MM.1S (cell line): ENCODE measurements at regions not wholly inside any gene's neighbourhood (a gene's known extent, or its start where the extent isn't known, plus 50 kb on each side); places are given as distances from the start of the nearest gene placed in this dataset.

ENCODE experiments used
- DNase-seq: peaks from one replicate; pipeline ENCODE4 v3.0.0-alpha.2; 2015
- H2AFZ ChIP-seq: fragments of 300-600 bp; sonication (generic); 2 replicates; pipeline ENCODE4 v1.6.0; 2016; ENCODE audit warnings: antibody characterized with exemption, low read length
- H3F3A ChIP-seq: fragments of 300-600 bp; sonication (generic); 2 replicates; pipeline ENCODE4 v1.6.1; 2016; ENCODE audit warnings: mild to moderate bottlenecking, antibody characterized with exemption, low read length, moderate library complexity, mixed read lengths; ENCODE audit not compliant: insufficient read depth
- H3K27ac ChIP-seq: fragments of 300-600 bp; sonication (generic); 2 replicates; pipeline ENCODE4 v1.5.1; 2016; ENCODE audit warnings: mild to moderate bottlenecking, low read length
- H3K27me3 ChIP-seq: fragments of 300-600 bp; sonication (generic); replicated peaks from 2 replicates; pipeline ENCODE4 v1.6.0; 2016; ENCODE audit warnings: low read length; ENCODE audit not compliant: insufficient read depth
- H3K36me3 ChIP-seq: fragments of 300-600 bp; sonication (generic); replicated peaks from 2 replicates; pipeline ENCODE4 v1.6.1; 2016; ENCODE audit warnings: mild to moderate bottlenecking, low read length, mixed read lengths; ENCODE audit not compliant: insufficient read depth
- H3K4me1 ChIP-seq: fragments of 300-600 bp; sonication (generic); 2 replicates; pipeline ENCODE4 v1.6.1; 2016; ENCODE audit warnings: low read length, mixed read lengths
- H3K4me2 ChIP-seq: fragments of 300-600 bp; sonication (generic); 2 replicates; pipeline ENCODE4 v1.6.0; 2016; ENCODE audit warnings: low read depth, low read length
- H3K4me3 ChIP-seq: fragments of 300-600 bp; sonication (generic); 2 replicates; pipeline ENCODE4 v1.5.1; 2016; ENCODE audit warnings: low read length, mixed read lengths
- H3K79me2 ChIP-seq: fragments of 300-600 bp; sonication (generic); 2 replicates; pipeline ENCODE4 v1.6.1; 2016; ENCODE audit warnings: mixed run types, low read length, mixed read lengths
- H3K9ac ChIP-seq: fragments of 300-600 bp; sonication (generic); 2 replicates; pipeline ENCODE4 v1.6.1; 2016; ENCODE audit warnings: low read length, mixed read lengths
- H3K9me2 ChIP-seq: fragments of 300-600 bp; sonication (generic); replicated peaks from 2 replicates; pipeline ENCODE4 v1.6.1; 2016; ENCODE audit warnings: mild to moderate bottlenecking, low read length, mixed read lengths; ENCODE audit not compliant: insufficient read depth
- H3K9me3 ChIP-seq: fragments of 300-600 bp; sonication (generic); replicated peaks from 2 replicates; pipeline ENCODE4 v1.6.1; 2016; ENCODE audit warnings: mild to moderate bottlenecking, low read length, mixed read lengths; ENCODE audit not compliant: insufficient read depth
- H4K20me1 ChIP-seq: fragments of 300-600 bp; sonication (generic); 2 replicates; pipeline ENCODE4 v1.6.1; 2016; ENCODE audit warnings: mild to moderate bottlenecking, low read length, moderate library complexity, mixed read lengths; ENCODE audit not compliant: insufficient read depth
- CTCF ChIP-seq: fragments of 300-600 bp; sonication (generic); IDR thresholded peaks from 2 replicates; pipeline ENCODE4 v1.5.1; 2016; ENCODE audit warnings: antibody characterized with exemption, low read length, mixed read lengths
- EZH2 ChIP-seq: fragments of 300-600 bp; sonication (generic); optimal IDR thresholded peaks from 2 replicates; pipeline ENCODE3; 2017; ENCODE audit warnings: low read depth, mild to moderate bottlenecking, antibody characterized with exemption, low read length, mixed read lengths
- EZH2phosphoT487 ChIP-seq: fragments of 300-600 bp; sonication (generic); IDR thresholded peaks from 2 replicates; pipeline ENCODE4 v1.6.1; 2018; ENCODE audit warnings: antibody characterized with exemption, low read length

GRCh38 chr17:79286440-79286839 is 211.8 kb downstream of the ENGASE start:
- Histone ChIP-seq H3K36me3 (no peaks in the 10 kb centered on the region), H3K9me2 (no peaks in the 10 kb centered on the region), H3K27me3 (peaks cover 98% of the 10 kb centered on the region), H3K4me3 (no peak overlapping the region), H3K4me2 (no peak overlapping the region), H3K9me3 (no peaks in the 10 kb centered on the region), H3K9ac (no peak overlapping the region), H3F3A (no peaks in the 10 kb centered on the region), H3K27ac (no peak overlapping the region), H4K20me1 (no peaks in the 10 kb centered on the region), H3K79me2 (no peaks in the 10 kb centered on the region), H3K4me1 (no peaks in the 10 kb centered on the region), H2AFZ (no peak overlapping the region)
- TF ChIP-seq CTCF, result no peak
- TF ChIP-seq EZH2phosphoT487, result no peak
- no peak for TF ChIP-seq EZH2
- DNase-seq, result no peak

- H3K9me2 ChIP-seq, result no peaks in the 10 kb centered on the region
- no peaks in the 10 kb centered on the region for H3K9me3 ChIP-seq
- H4K20me1 ChIP-seq, result no peaks in the 10 kb centered on the region
- H3K27me3 ChIP-seq, result peaks cover 98% of the 10 kb centered on the region
- H3F3A ChIP-seq, result no peaks in the 10 kb centered on the region
- H3K4me3 ChIP-seq, result no peak overlapping the region
- DNase-seq, result no peak
- no peak overlapping the region for H3K27ac ChIP-seq
- TF ChIP-seq EZH2phosphoT487 (no peak), CTCF (no peak), EZH2 (no peak)
- no peak overlapping the region for H3K9ac ChIP-seq
- no peaks in the 10 kb centered on the region for H3K36me3 ChIP-seq
- H3K79me2 ChIP-seq, result no peaks in the 10 kb centered on the region
- no peak overlapping the region for H2AFZ ChIP-seq
- no peak overlapping the region for H3K4me2 ChIP-seq
- H3K4me1 ChIP-seq, result no peaks in the 10 kb centered on the region
Measured at GRCh38 chr17:79285973-79286372, 211.3 kb downstream of the ENGASE start.

- no peak for DNase-seq
- H3K9me2 ChIP-seq, result no peaks in the 10 kb centered on the region
Measured at GRCh38 chr17:79282294-79282693, 207.7 kb downstream of the ENGASE start.

More at GRCh38 chr17:79282294-79282693, 207.7 kb downstream of the ENGASE start:
- no peak for TF ChIP-seq CTCF
- TF ChIP-seq EZH2phosphoT487, result no peak
- TF ChIP-seq EZH2, result no peak
- no peaks in the 10 kb centered on the region for H3K4me1 ChIP-seq
- no peak overlapping the region for H3K27ac ChIP-seq
- no peak overlapping the region for H3K4me2 ChIP-seq
- H2AFZ ChIP-seq, result no peak overlapping the region
- no peaks in the 10 kb centered on the region for H3K9me3 ChIP-seq
- H3F3A ChIP-seq, result no peaks in the 10 kb centered on the region
- no peaks in the 10 kb centered on the region for H3K79me2 ChIP-seq
- no peaks in the 10 kb centered on the region for H4K20me1 ChIP-seq
- H3K9ac ChIP-seq, result no peak overlapping the region
- H3K4me3 ChIP-seq, result no peak overlapping the region
- H3K36me3 ChIP-seq, result no peaks in the 10 kb centered on the region
- peaks cover 98% of the 10 kb centered on the region for H3K27me3 ChIP-seq
